ENCODE measurements at regions not wholly inside any gene's neighbourhood (a gene's known extent, or its start where the extent isn't known, plus 50 kb on each side); places are given as distances from the start of the nearest gene placed in this dataset.
"Not testable (repeated sequence)": the region's sequence is repeated elsewhere in the genome, so short reads cannot be mapped to it uniquely, and the experiment has no call there.

GRCh38 chr15:62419192-62419591 is 254.1 kb upstream of the C2CD4B start:
- Histone ChIP-seq H3K79me2 (ENCODE audit: low read depth) (no peaks in the 10 kb centered on the region), H3K9me2 (ENCODE audit: insufficient read depth) (no peaks in the 10 kb centered on the region), H3K4me2 (no peak overlapping the region), H3K27ac (no peak overlapping the region), H3K9me3 (ENCODE audit: insufficient read depth, low read depth) (no peaks in the 10 kb centered on the region), H3K4me1 (replicated peaks; ENCODE audit: insufficient read depth) (no peaks in the 10 kb centered on the region), H3K27me3 (ENCODE audit: insufficient read depth, low read depth) (no peaks in the 10 kb centered on the region), H3K36me3 (ENCODE audit: low read depth) (no peaks in the 10 kb centered on the region), H2AFZ (no peak overlapping the region), H3K4me3 (no peak overlapping the region), H4K20me1 (ENCODE audit: insufficient read depth) (no peaks in the 10 kb centered on the region), H3F3A (ENCODE audit: insufficient read depth, low read depth) (no peaks in the 10 kb centered on the region)
- POLR2A ChIA-PET (ENCODE audit: unreplicated experiment), result no interaction called here
- no peak for TF ChIP-seq CTCF (conservative IDR thresholded peaks at IDR 0.05)
- no peak for TF ChIP-seq EZH2 (IDR thresholded peaks at IDR 0.05; ENCODE audit: low read depth)
- no TSS peak for BruUV-seq (replicated peaks)
- CTCF ChIA-PET, result no interaction called here
- intact Hi-C loops (cut with micrococcal nuclease; ENCODE audit: unreplicated experiment), result no loop called here
- no peak for DNase-seq

- H3K79me2 ChIP-seq (ENCODE audit: low read depth); H4K20me1 ChIP-seq (ENCODE audit: insufficient read depth); CTCF ChIA-PET; H3K4me2 ChIP-seq; H3K9me3 ChIP-seq (ENCODE audit: insufficient read depth, low read depth); H3K9me2 ChIP-seq (ENCODE audit: insufficient read depth); H3K27me3 ChIP-seq (ENCODE audit: insufficient read depth, low read depth); H2AFZ ChIP-seq; H3K27ac ChIP-seq; H3K4me1 ChIP-seq (replicated peaks; ENCODE audit: insufficient read depth); intact Hi-C loops (cut with micrococcal nuclease; ENCODE audit: unreplicated experiment); BruUV-seq (replicated peaks); POLR2A ChIA-PET (ENCODE audit: unreplicated experiment); H3F3A ChIP-seq (ENCODE audit: insufficient read depth, low read depth); H3K36me3 ChIP-seq (ENCODE audit: low read depth); H3K4me3 ChIP-seq; DNase-seq: not testable (repeated sequence)
Measured at GRCh38 chr15:62420371-62420770, 255.3 kb upstream of the C2CD4B start.

GRCh38 chr15:62421289-62421688 is 256.2 kb upstream of the C2CD4B start:
- TF ChIP-seq EZH2 (IDR thresholded peaks at IDR 0.05; ENCODE audit: low read depth), result no peak
- TF ChIP-seq CTCF (conservative IDR thresholded peaks at IDR 0.05), result no peak
- no peaks in the 10 kb centered on the region for H3K79me2 ChIP-seq (ENCODE audit: low read depth)
- DNase-seq, result no peak
- H3K4me3 ChIP-seq, result no peak overlapping the region
- no peak overlapping the region for H3K4me2 ChIP-seq
- intact Hi-C loops (cut with micrococcal nuclease; ENCODE audit: unreplicated experiment), result no loop called here
- ChIA-PET POLR2A (ENCODE audit: unreplicated experiment) (no interaction called here), CTCF (no interaction called here)
- no peaks in the 10 kb centered on the region for H3K4me1 ChIP-seq (replicated peaks; ENCODE audit: insufficient read depth)
- no peaks in the 10 kb centered on the region for H3K9me2 ChIP-seq (ENCODE audit: insufficient read depth)
- H3K27me3 ChIP-seq (ENCODE audit: insufficient read depth, low read depth), result no peaks in the 10 kb centered on the region
- no peaks in the 10 kb centered on the region for H3K36me3 ChIP-seq (ENCODE audit: low read depth)
- no peaks in the 10 kb centered on the region for H4K20me1 ChIP-seq (ENCODE audit: insufficient read depth)
- H3K27ac ChIP-seq, result no peak overlapping the region
- no peak overlapping the region for H2AFZ ChIP-seq
- no peaks in the 10 kb centered on the region for H3F3A ChIP-seq (ENCODE audit: insufficient read depth, low read depth)
- no TSS peak for BruUV-seq (replicated peaks)
- H3K9me3 ChIP-seq (ENCODE audit: insufficient read depth, low read depth), result no peaks in the 10 kb centered on the region

GRCh38 chr15:62426387-62426956 is 261.4 kb upstream of the C2CD4B start:
- Histone ChIP-seq H3K4me1 (replicated peaks; ENCODE audit: insufficient read depth) (no peaks in the 10 kb centered on the region), H3K79me2 (ENCODE audit: low read depth) (no peaks in the 10 kb centered on the region), H3F3A (ENCODE audit: insufficient read depth, low read depth) (no peaks in the 10 kb centered on the region), H3K36me3 (ENCODE audit: low read depth) (no peaks in the 10 kb centered on the region), H3K4me2 (no peak overlapping the region), H3K9me3 (ENCODE audit: insufficient read depth, low read depth) (no peaks in the 10 kb centered on the region), H3K27ac (no peak overlapping the region), H2AFZ (no peak overlapping the region), H3K27me3 (ENCODE audit: insufficient read depth, low read depth) (no peaks in the 10 kb centered on the region), H3K9me2 (ENCODE audit: insufficient read depth) (no peaks in the 10 kb centered on the region), H4K20me1 (ENCODE audit: insufficient read depth) (no peaks in the 10 kb centered on the region), H3K4me3 (no peak overlapping the region)
- no TSS peak for BruUV-seq (replicated peaks)
- intact Hi-C loops (cut with micrococcal nuclease; ENCODE audit: unreplicated experiment), result no loop called here
- no peak for DNase-seq
- TF ChIP-seq CTCF (conservative IDR thresholded peaks at IDR 0.05) (no peak), EZH2 (IDR thresholded peaks at IDR 0.05; ENCODE audit: low read depth) (no peak)
- POLR2A ChIA-PET (ENCODE audit: unreplicated experiment), result interaction anchor here (0.5 kb wide), 1 partner anchor 550 kb away, joined by 4 read pairs; no protein-coding TSS in a partner anchor
- CTCF ChIA-PET, result no interaction called here
